ENCODE measurements at regions not wholly inside any gene's neighbourhood (a gene's known extent, or its start where the extent isn't known, plus 50 kb on each side); places are given as distances from the start of the nearest gene placed in this dataset.
A peak's percentile ranks its signal among the peaks of the same experiment; 100 is the strongest.
"Not testable (repeated sequence)": the region's sequence is repeated elsewhere in the genome, so short reads cannot be mapped to it uniquely, and the experiment has no call there.

- no peak for DNase-seq (ENCODE audit: low read depth, low spot score)
Observed at GRCh38 chr15:69758810-69759790, 306.5 kb downstream of the RPLP1 start.

DNA sequence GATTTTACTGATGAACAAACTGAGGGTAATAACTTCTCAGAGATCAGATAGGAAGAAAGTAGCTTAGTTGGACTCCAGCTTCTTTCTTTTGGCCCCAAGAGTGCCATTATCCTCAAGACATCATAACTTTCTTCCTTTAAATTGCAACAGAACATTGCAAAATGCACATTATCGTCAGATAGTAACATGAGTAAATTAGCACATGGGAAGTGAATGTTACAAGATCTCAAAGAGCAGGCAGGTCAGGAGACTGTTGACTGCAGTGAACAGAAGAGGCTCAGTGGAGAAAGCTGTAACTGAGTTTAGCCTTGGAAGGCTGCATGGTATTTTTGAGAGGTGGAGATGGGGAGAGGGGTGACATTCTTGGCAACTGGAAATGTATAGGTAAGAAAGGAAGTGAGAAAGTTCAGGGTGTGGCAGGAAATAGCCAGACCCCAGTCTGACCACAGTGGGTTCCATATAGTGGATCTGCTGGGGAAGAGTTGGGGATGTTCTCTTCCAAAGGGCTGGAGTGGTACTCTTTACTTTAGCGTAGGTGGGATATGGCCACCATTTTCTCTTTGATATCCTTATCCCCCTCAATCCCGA, 307.7 kb downstream of the RPLP1 start:
- DNase-seq (ENCODE audit: low read depth, low spot score) = no peak

DNA sequence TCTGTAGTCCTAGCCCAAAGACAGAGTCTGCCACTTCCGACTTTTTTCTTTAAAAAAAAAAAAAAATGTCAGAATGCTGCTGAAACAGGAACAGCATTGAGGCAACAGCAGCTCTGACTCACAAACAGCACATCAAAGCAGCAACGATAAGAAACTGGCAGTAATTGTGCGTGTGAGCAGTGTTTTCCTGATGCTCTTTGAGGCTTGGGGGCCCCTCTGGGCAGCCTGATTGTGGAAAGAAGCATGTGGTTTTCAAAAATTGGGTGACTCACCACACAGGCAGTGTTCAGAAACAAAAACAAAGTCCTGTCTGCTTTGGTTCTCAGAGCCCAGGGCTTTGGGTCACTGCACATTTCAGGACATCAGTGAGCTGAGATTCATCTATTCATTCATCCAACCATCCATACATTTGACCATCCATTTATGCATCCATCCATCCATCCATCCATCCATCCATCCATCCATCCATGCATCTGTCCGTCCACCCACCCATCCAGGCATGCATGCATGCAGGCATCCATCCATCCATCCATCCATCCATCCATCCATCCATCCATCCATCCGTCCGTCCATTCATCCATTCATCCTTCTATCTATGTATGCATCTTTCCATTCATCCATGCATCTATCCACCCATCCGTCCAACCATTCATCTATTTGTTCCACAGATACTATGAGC, 308.4 kb downstream of the RPLP1 start:
- peak; percentile 68 for DNase-seq (ENCODE audit: low read depth, low spot score)

DNA sequence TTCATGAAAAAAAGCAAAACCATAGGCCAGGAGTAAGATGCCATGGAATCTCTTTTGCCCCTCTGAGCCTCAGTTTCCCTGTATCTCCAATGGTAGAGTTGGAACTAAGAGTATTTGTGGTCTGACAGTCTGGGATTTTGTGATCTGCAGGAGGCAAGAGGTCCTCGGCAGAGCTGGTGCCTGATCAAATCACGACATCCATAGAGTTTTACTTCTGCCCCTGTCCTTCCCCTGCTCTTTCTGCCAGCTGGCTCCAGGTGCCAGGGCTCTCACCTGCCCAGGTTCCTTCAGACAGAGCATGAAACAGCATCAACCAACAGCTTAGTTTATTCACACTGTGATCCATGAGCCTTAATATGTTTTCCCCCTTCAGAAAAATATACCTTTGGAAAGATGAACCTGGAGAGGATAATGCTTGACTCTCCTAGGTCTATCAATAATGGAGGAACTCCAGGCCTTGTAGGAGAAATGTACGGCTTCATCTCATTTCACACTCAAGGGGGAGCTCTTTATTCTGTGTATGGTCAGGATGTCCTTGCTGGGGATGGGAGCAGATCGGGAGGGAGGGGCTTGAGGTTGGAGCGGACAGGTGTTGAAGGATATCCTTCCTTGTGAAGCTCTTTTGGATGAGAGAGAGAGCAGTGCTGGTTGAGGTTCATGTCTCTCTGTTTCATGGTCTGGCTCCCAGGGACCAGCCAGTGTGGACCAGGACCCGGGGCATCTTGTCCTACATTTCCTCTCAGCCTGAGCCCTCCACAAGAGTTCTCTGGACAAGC, 309.9 kb downstream of the RPLP1 start:
- DNase-seq (ENCODE audit: low read depth, low spot score) = no peak

DNA sequence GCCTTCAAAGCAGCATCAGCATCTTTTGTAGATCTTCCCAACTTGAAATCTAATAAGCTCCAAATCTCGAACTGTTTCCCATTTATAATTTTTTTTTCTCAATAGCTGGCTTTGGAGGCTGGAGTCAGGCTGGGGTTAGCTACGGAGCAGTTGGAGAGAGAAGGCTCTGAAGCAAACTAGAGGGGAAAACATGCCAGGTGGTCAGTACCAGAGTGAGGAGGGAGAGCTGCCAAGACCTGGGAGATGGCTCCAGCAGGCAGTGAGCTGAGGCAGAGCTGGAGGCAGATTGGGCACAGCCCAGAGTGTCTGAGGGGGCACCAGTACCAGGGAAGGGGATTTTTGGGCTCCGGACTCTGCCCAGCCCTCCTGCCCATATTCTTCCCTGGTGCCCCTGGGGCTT, 311.2 kb downstream of the RPLP1 start:
- DNase-seq (ENCODE audit: low read depth, low spot score) = no peak

GRCh38 chr15:69766156-69766555, 313.5 kb downstream of the RPLP1 start:
- no peak for DNase-seq (ENCODE audit: low read depth, low spot score)

DNA sequence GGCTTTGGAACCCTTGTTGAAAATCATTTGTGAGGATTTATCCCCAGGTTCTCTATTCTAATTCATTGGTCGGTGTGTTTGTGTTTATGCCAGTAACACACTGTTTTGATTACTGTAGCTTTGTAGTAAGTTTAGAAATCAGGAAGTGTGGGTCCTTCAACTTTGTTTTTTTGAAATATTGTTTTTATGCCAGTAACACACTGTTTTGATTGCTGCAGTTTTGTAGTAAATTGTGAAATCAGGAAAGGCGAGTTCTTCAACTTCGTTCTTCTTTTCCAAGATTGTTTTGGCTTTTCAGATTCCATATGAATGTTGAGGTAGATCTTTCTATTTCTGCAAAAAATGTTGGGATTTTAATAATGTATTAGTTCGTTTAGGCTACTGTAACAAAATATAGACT, 314.6 kb downstream of the RPLP1 start:
- DNase-seq (ENCODE audit: low read depth, low spot score) = no peak

DNA sequence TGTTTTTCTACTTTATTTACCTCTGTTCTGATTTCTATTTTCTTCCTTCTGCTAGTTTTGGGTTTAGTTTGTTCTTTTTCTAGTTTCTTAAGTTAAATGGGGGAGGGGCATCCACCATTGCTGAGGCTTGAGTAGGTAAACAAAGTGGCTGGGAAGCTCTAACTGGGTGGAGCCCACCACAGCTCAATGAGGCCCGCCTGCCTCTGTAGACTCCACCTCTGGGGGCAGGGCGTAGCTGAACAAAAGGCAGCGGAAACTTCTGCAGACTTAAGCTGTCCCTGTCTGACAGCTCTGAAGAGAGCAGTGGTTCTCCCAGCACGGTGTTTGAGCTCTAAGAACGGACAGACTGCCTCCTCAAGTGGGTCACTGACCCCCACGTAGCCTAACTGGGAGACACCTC, 316.7 kb downstream of the RPLP1 start:
- not testable (repeated sequence) for DNase-seq (ENCODE audit: low read depth, low spot score)

DNA sequence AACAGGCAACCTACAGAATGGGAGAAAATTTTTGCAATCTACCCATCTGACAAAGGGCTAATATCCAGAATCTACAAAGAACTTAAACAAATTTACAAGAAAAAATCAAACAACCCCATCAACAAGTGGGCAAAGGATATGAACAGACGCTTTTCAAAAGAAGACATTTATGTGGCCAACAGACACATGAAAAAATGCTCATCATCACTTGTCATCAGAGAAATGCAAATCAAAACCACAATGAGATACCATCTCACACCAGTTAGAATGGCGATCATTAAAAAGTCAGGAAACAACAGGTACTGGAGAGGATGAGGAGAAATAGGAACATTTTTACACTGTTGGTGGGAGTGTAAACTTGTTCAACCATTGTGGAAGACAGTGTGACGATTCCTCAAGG, 321.6 kb downstream of the RPLP1 start:
- DNase-seq (ENCODE audit: low read depth, low spot score) = not testable (repeated sequence)

DNA sequence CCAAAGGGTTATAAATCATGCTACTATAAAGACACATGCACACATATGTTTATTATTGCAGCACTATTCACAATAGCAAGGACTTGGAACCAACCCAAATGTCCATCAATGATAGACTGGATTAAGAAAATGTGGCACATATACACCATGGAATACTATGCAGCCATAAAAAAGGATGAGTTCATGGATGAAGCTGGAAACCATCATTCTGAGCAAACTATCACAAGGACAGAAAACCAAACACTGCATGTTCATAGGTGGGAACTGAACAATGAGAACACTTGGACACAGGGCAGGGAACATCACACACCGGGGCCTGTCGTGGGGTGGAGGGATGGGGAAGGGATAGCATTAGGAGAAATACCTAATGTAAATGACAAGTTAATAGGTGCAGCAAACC, 322.1 kb downstream of the RPLP1 start:
- DNase-seq (ENCODE audit: low read depth, low spot score) = not testable (repeated sequence)

DNA sequence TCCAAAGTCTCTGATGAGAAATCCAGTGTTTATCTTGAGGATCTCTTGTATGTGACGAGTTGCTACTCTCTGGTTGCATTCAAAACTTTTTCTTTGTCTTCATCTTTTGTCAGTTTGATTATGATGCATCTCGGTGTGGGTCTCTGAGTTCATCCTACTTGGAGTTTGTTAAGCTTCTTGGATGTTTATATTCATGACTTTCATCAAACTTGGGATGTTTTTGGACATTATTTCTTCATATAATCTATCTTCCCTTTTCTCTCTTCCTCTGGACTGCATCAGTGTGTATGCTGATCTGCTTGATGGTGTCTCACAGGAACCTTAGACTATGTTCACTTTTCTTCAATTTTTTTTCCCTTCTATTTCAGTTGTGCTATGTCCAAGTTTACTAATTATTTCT, 320.4 kb downstream of the TLE3 start:
- no peak for DNase-seq (ENCODE audit: low read depth, low spot score)

GRCh38 chr15:69780374-69780773, 317.3 kb downstream of the TLE3 start:
- no peak for DNase-seq (ENCODE audit: low read depth, low spot score)

DNA sequence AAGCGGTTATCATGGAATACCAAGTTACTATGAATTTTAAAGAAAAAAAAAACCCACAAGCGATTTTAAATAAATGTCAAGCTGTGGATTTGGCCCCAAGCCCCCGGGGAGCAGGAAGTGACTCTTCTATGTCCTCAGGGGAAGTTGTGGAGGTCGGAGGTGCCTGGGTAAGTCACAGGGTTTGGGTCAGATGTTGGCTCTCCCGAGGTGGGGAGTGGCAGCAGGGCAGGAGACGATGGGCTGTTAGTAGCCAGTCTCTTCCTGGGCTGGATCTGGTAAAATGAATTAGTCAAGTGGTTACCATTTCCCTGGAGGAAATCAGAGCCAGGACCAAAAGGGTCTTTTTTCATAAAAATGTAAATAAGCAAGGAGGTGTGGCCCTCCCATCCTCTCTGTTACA, 316.7 kb downstream of the TLE3 start:
- DNase-seq (ENCODE audit: low read depth, low spot score) = no peak

GRCh38 chr15:69781411-69782125, 316.1 kb downstream of the TLE3 start:
- DNase-seq (ENCODE audit: low read depth, low spot score) = no peak

- DNase-seq (ENCODE audit: low read depth, low spot score) = no peak
Observed at GRCh38 chr15:69782139-69782658, 315.5 kb downstream of the TLE3 start.

GRCh38 chr15:69782809-69783208, 314.9 kb downstream of the TLE3 start:
- no peak for DNase-seq (ENCODE audit: low read depth, low spot score)

DNA sequence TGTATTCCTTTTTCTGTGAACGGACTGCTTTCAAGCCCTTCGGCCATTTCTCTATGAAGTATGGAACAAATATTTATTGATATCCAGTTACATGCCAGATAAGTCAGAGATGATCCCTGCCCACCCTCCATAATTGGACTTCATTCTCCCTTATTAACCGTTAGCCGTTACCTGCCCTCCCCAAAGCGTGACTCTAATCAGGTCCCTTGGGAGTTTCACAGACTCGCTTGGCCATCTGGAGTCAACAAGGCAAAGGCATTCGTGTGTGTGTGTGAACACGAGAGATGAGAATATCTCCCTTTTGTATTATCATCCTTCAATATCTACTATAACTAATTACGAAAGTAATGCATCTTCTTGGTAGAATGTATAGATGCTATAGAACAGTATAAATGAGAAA, 314.5 kb downstream of the TLE3 start:
- DNase-seq (ENCODE audit: low read depth, low spot score) = no peak

GRCh38 chr15:69784798-69785566, 312.7 kb downstream of the TLE3 start:
- no peak for DNase-seq (ENCODE audit: low read depth, low spot score)

DNA sequence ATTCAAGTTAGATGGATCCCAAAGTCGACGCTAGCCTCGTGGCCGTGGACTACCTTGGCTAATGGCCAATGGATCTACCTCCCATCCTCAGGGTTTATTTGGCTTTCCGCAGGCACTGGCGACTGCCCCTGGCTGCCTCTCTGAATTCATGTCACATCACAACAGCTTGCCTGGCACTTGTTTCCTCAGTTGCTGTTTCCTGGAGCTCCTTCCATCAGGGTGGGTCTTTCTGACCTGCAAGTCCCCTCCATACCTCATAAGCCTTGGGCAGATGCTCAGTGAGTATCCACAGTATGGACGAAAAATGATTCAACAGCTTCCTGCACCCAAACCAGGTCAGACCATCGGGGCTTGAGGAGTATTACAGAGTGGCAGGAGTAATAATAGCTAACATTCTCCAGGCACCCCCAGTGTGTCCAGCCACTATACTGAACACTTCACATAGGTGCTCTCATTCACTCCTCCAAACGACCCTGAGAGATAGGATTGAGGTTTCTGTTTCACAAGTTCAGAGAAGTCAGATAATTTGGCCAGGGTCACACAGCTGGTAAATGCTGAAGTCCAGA, 311.5 kb downstream of the TLE3 start:
- no peak for DNase-seq (ENCODE audit: low read depth, low spot score)

DNA sequence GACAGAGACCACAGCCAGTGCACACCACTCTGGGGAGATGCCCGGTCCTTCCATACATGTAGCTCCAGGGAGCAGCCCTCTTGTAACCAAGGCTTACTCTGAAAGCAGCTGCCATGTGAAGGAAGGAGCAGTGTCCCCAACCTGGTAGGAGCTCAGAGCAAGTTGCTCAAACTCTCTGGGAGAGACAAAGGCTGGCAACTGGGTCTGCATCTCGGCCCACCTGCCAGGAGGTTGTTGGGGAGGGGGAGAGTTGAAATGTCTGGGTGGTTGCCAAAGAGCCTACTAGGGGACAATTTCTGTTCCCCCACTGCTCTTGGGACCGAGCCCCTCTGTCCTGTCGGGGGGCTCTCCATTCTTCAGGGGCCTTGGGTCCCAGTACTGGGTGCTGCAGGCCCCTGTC, 309.9 kb downstream of the TLE3 start:
- no peak for DNase-seq (ENCODE audit: low read depth, low spot score)

All from smooth muscle cell of the brain vasculature (primary cell).